GM12864 (cell line): ENCODE measurements at regions not wholly inside any gene's neighbourhood (a gene's known extent, or its start where the extent isn't known, plus 50 kb on each side); places are given as distances from the start of the nearest gene placed in this dataset.

Experiments used
- DNase-seq: peaks from one replicate; pipeline ENCODE4 v3.0.0-alpha.2; 2011; ENCODE audit warnings: low read depth
- H3K4me3 ChIP-seq: 2 replicates; pipeline ENCODE4 v1.5.1; 2011; ENCODE audit warnings: mild to moderate bottlenecking, low read depth, low read length, control low read depth
- CTCF ChIP-seq: IDR thresholded peaks from 2 replicates; pipeline ENCODE4 v1.5.1; 2011; ENCODE audit warnings: low read depth, mild to moderate bottlenecking, moderate library complexity, low read length, control low read depth, inconsistent platforms; ENCODE audit errors: missing control alignments

- no peak overlapping the region for H3K4me3 ChIP-seq
- TF ChIP-seq CTCF = no peak
- DNase-seq = no peak
Measured at GRCh38 chr10:31102421-31102820, 70.8 kb upstream of the ZNF438 start.

GRCh38 chr10:31103112-31103511, 71.4 kb upstream of the ZNF438 start:
- no peak for TF ChIP-seq CTCF
- H3K4me3 ChIP-seq = no peak overlapping the region
- DNase-seq = no peak

GRCh38 chr10:31112961-31113360, 81.3 kb upstream of the ZNF438 start:
- no peak overlapping the region for H3K4me3 ChIP-seq
- no peak for TF ChIP-seq CTCF
- no peak for DNase-seq

GRCh38 chr10:31116226-31116625, 84.6 kb upstream of the ZNF438 start:
- no peak for DNase-seq
- H3K4me3 ChIP-seq = no peak overlapping the region
- TF ChIP-seq CTCF = no peak

GRCh38 chr10:31118556-31118955, 86.9 kb upstream of the ZNF438 start:
- TF ChIP-seq CTCF = no peak
- DNase-seq = no peak
- H3K4me3 ChIP-seq = no peak overlapping the region

- no peak for DNase-seq
- TF ChIP-seq CTCF = no peak
- H3K4me3 ChIP-seq = no peak overlapping the region
Measured at GRCh38 chr10:31120392-31120791, 88.7 kb upstream of the ZNF438 start.

- no peak for DNase-seq
- no peak overlapping the region for H3K4me3 ChIP-seq
- no peak for TF ChIP-seq CTCF
Measured at GRCh38 chr10:31120961-31121685, 89.5 kb upstream of the ZNF438 start.
